Amniotic epithelial cell (primary cell): ENCODE measurements at regions not wholly inside any gene's neighbourhood (a gene's known extent, or its start where the extent isn't known, plus 50 kb on each side); places are given as distances from the start of the nearest gene placed in this dataset.
A peak's percentile ranks its signal among the peaks of the same experiment; 100 is the strongest.

Experiments used
- DNase-seq: peaks from one replicate; pipeline ENCODE4 v3.0.0-alpha.2; 2010; ENCODE audit warnings: low read depth

GRCh38 chr14:61847861-61848260, 85.6 kb downstream of the SNAPC1 start:
- DNase-seq, result no peak

- no peak for DNase-seq
Measured at GRCh38 chr14:61854898-61855297, 92.7 kb downstream of the SNAPC1 start.

GRCh38 chr14:61860294-61860918, 98.2 kb downstream of the SNAPC1 start:
- peak; percentile 36 for DNase-seq

- no peak for DNase-seq
Measured at GRCh38 chr14:61861320-61861865, 99.2 kb downstream of the SNAPC1 start.

GRCh38 chr14:61864329-61864898, 102.2 kb downstream of the SNAPC1 start:
- no peak for DNase-seq

GRCh38 chr14:61866932-61867920, 105.0 kb downstream of the SNAPC1 start:
- no peak for DNase-seq

- no peak for DNase-seq
Measured at GRCh38 chr14:61868846-61869245, 106.6 kb downstream of the SNAPC1 start.

- no peak for DNase-seq
Measured at GRCh38 chr14:61870163-61870562, 107.9 kb downstream of the SNAPC1 start.

- DNase-seq, result no peak
Measured at GRCh38 chr14:61872452-61872851, 110.2 kb downstream of the SNAPC1 start.

GRCh38 chr14:61875483-61875882, 113.3 kb downstream of the SNAPC1 start:
- DNase-seq, result no peak

GRCh38 chr14:61876362-61877034, 114.3 kb downstream of the SNAPC1 start:
- DNase-seq, result no peak

- no peak for DNase-seq
Measured at GRCh38 chr14:61877035-61877390, 114.8 kb downstream of the SNAPC1 start.

- no peak for DNase-seq
Measured at GRCh38 chr14:61877768-61878167, 115.5 kb downstream of the SNAPC1 start.

GRCh38 chr14:61878931-61879330, 116.7 kb downstream of the SNAPC1 start:
- DNase-seq, result no peak

- DNase-seq, result no peak
Measured at GRCh38 chr14:61881046-61881445, 118.8 kb downstream of the SNAPC1 start.

GRCh38 chr14:61884711-61885110, 122.5 kb downstream of the SNAPC1 start:
- no peak for DNase-seq

- no peak for DNase-seq
Measured at GRCh38 chr14:61885203-61885961, 123.2 kb downstream of the SNAPC1 start.

GRCh38 chr14:61887628-61888027, 125.4 kb downstream of the SNAPC1 start:
- peak; percentile 3 for DNase-seq

GRCh38 chr14:61889914-61890351, 127.7 kb downstream of the SNAPC1 start:
- DNase-seq, result no peak

GRCh38 chr14:61891170-61891569, 128.9 kb downstream of the SNAPC1 start:
- DNase-seq, result peak; percentile 3

GRCh38 chr14:61891810-61892209, 129.6 kb downstream of the SNAPC1 start:
- DNase-seq, result no peak
